ENCODE measurements at regions not wholly inside any gene's neighbourhood (a gene's known extent, or its start where the extent isn't known, plus 50 kb on each side); places are given as distances from the start of the nearest gene placed in this dataset.

- no peak for DNase-seq (ENCODE audit: low spot score in 2 of 2)
- H3K4me1 ChIP-seq: no peaks in the 10 kb centered on the region
- TF ChIP-seq, protein P1, sequence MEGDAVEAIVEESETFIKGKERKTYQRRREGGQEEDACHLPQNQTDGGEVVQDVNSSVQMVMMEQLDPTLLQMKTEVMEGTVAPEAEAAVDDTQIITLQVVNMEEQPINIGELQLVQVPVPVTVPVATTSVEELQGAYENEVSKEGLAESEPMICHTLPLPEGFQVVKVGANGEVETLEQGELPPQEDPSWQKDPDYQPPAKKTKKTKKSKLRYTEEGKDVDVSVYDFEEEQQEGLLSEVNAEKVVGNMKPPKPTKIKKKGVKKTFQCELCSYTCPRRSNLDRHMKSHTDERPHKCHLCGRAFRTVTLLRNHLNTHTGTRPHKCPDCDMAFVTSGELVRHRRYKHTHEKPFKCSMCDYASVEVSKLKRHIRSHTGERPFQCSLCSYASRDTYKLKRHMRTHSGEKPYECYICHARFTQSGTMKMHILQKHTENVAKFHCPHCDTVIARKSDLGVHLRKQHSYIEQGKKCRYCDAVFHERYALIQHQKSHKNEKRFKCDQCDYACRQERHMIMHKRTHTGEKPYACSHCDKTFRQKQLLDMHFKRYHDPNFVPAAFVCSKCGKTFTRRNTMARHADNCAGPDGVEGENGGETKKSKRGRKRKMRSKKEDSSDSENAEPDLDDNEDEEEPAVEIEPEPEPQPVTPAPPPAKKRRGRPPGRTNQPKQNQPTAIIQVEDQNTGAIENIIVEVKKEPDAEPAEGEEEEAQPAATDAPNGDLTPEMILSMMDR (IDR thresholded peaks at IDR 0.05): no peak
- TF ChIP-seq POLR2A (IDR thresholded peaks at IDR 0.05) (no peak), EP300 (IDR thresholded peaks at IDR 0.05) (no peak)
- H3K36me3 ChIP-seq: no peaks in the 10 kb centered on the region
- no peak overlapping the region for H3K4me3 ChIP-seq
- H3K27me3 ChIP-seq: no peaks in the 10 kb centered on the region
- peaks cover 0 to 5% (median 0%) of the 10 kb centered on the region in 4 donors for H3K9me3 ChIP-seq
- H3K27ac ChIP-seq: no peak overlapping the region
Observed at GRCh38 chr12:56872366-56872765, 61.8 kb downstream of the SDR9C7 start.

GRCh38 chr12:56867216-56867615 lies 67.0 kb downstream of the SDR9C7 start:
- no peaks in the 10 kb centered on the region for H3K36me3 ChIP-seq
- 44 to 59% methylated on average over 1 of the region's 1 CpG for WGBS, 2 donors
- no peak for DNase-seq (ENCODE audit: low spot score in 2 of 2)
- H3K4me3 ChIP-seq: no peak overlapping the region
- TF ChIP-seq, protein P1 (IDR thresholded peaks at IDR 0.05): no peak
- no peak for TF ChIP-seq POLR2A (IDR thresholded peaks at IDR 0.05)
- TF ChIP-seq EP300 (IDR thresholded peaks at IDR 0.05): no peak
- H3K4me1 ChIP-seq: no peaks in the 10 kb centered on the region
- no peaks in the 10 kb centered on the region for H3K27me3 ChIP-seq
- H3K27ac ChIP-seq: no peak overlapping the region
- H3K9me3 ChIP-seq: peaks cover 0 to 46% (median 13%) of the 10 kb centered on the region in 4 donors

DNA sequence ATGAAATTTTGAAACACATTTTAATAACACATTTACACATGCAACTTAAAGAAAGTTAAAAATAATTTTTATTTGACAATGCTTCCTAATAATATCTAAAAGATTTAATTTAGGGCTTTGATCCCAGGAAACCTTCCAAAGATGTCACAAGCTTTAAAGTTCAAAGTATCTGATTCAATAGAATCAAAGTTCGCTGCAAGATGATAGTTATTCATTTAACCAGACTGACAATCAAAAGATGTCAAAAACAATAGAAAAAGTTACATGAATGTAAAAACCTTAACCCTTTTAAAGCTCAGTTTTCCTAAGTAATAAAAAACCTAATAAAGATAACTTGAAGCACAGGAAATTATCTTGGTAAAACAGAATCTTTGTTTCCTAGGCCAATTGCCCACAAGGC lies 67.7 kb downstream of the SDR9C7 start:
- peaks cover 0 to 54% (median 13%) of the 10 kb centered on the region in 4 donors for H3K9me3 ChIP-seq
- 83 to 90% methylated on average over 1 of the region's 1 CpG for WGBS, 2 donors
- no peaks in the 10 kb centered on the region for H3K4me1 ChIP-seq
- TF ChIP-seq, protein P1 (IDR thresholded peaks at IDR 0.05): no peak
- TF ChIP-seq EP300 (IDR thresholded peaks at IDR 0.05): no peak
- TF ChIP-seq POLR2A (IDR thresholded peaks at IDR 0.05): no peak
- H3K4me3 ChIP-seq: no peak overlapping the region
- H3K36me3 ChIP-seq: no peaks in the 10 kb centered on the region
- no peaks in the 10 kb centered on the region for H3K27me3 ChIP-seq
- no peak for DNase-seq (ENCODE audit: low spot score in 2 of 2)
- H3K27ac ChIP-seq: no peak overlapping the region

GRCh38 chr12:56864318-56864717 lies 69.9 kb downstream of the SDR9C7 start:
- Histone ChIP-seq H3K27ac (no peak overlapping the region), H3K4me3 (no peak overlapping the region), H3K27me3 (no peaks in the 10 kb centered on the region), H3K36me3 (no peaks in the 10 kb centered on the region), H3K4me1 (no peaks in the 10 kb centered on the region), H3K9me3 (peaks cover 0 to 65% (median 13%) of the 10 kb centered on the region in 4 donors)
- TF ChIP-seq POLR2A (IDR thresholded peaks at IDR 0.05) (no peak), EP300 (IDR thresholded peaks at IDR 0.05) (no peak)
- TF ChIP-seq, protein P1 (IDR thresholded peaks at IDR 0.05): no peak
- no peak for DNase-seq (ENCODE audit: low spot score in 2 of 2)
- WGBS, 2 donors: 80 to 81% methylated on average over 2 of the region's 2 CpGs

GRCh38 chr12:56863789-56864188 lies 70.4 kb downstream of the SDR9C7 start:
- no peak overlapping the region for H3K4me3 ChIP-seq
- peaks cover 0 to 65% (median 13%) of the 10 kb centered on the region in 4 donors for H3K9me3 ChIP-seq
- no peak for DNase-seq (ENCODE audit: low spot score in 2 of 2)
- no peaks in the 10 kb centered on the region for H3K27me3 ChIP-seq
- TF ChIP-seq, protein P1 (IDR thresholded peaks at IDR 0.05): no peak
- TF ChIP-seq EP300 (IDR thresholded peaks at IDR 0.05) (no peak), POLR2A (IDR thresholded peaks at IDR 0.05) (no peak)
- H3K36me3 ChIP-seq: no peaks in the 10 kb centered on the region
- no peaks in the 10 kb centered on the region for H3K4me1 ChIP-seq
- H3K27ac ChIP-seq: no peak overlapping the region
